ENCODE measurements at regions not wholly inside any gene's neighbourhood (a gene's known extent, or its start where the extent isn't known, plus 50 kb on each side); places are given as distances from the start of the nearest gene placed in this dataset.
"Not testable (repeated sequence)": the region's sequence is repeated elsewhere in the genome, so short reads cannot be mapped to it uniquely, and the experiment has no call there.

- peak; percentile 45 for DNase-seq
Observed at GRCh38 chr9:75197561-75197960, 109.2 kb downstream of the OSTF1 start.

GRCh38 chr9:75198436-75198835 is 110.1 kb downstream of the OSTF1 start:
- no peak for DNase-seq

GRCh38 chr9:75200892-75201470 is 112.7 kb downstream of the OSTF1 start:
- peak; percentile 81 for DNase-seq

GRCh38 chr9:75201480-75202209 is 113.3 kb downstream of the OSTF1 start:
- DNase-seq = no peak

GRCh38 chr9:75207997-75208396 is 119.7 kb downstream of the OSTF1 start:
- not testable (repeated sequence) for DNase-seq

- DNase-seq = no peak
Observed at GRCh38 chr9:75210215-75210614, 121.9 kb downstream of the OSTF1 start.

GRCh38 chr9:75213765-75214164 is 125.5 kb downstream of the OSTF1 start:
- no peak for DNase-seq

GRCh38 chr9:75226403-75227139 is 138.3 kb downstream of the OSTF1 start:
- DNase-seq = no peak

GRCh38 chr9:75228893-75229292 is 140.6 kb downstream of the OSTF1 start:
- DNase-seq = no peak

GRCh38 chr9:75229605-75230332 is 141.5 kb downstream of the OSTF1 start:
- DNase-seq = peak; percentile 8

- no peak for DNase-seq
Observed at GRCh38 chr9:75230469-75230868, 142.2 kb downstream of the OSTF1 start.

- DNase-seq = no peak
Observed at GRCh38 chr9:75231167-75231566, 142.9 kb downstream of the OSTF1 start.

GRCh38 chr9:75233011-75233410 is 144.7 kb downstream of the OSTF1 start:
- DNase-seq = no peak

- DNase-seq = no peak
Observed at GRCh38 chr9:75235632-75236031, 147.3 kb downstream of the OSTF1 start.

GRCh38 chr9:75238311-75238976 is 150.1 kb downstream of the OSTF1 start:
- peak; percentile 87 for DNase-seq

GRCh38 chr9:75239176-75239575 is 150.9 kb downstream of the OSTF1 start:
- DNase-seq = peak; percentile 40

- DNase-seq = no peak
Observed at GRCh38 chr9:75242426-75242825, 154.1 kb downstream of the OSTF1 start.

- DNase-seq = no peak
Observed at GRCh38 chr9:75246949-75247348, 158.6 kb downstream of the OSTF1 start.

GRCh38 chr9:75265525-75265972 is 177.2 kb downstream of the OSTF1 start:
- peak; percentile 70 for DNase-seq

- no peak for DNase-seq
Observed at GRCh38 chr9:75269197-75269596, 180.9 kb downstream of the OSTF1 start.

GRCh38 chr9:75273055-75273454 is 184.7 kb downstream of the OSTF1 start:
- DNase-seq = not testable (repeated sequence)

- DNase-seq = no peak
Observed at GRCh38 chr9:75274781-75275180, 186.5 kb downstream of the OSTF1 start.
